ENCODE measurements at regions not wholly inside any gene's neighbourhood (a gene's known extent, or its start where the extent isn't known, plus 50 kb on each side); places are given as distances from the start of the nearest gene placed in this dataset.

DNA sequence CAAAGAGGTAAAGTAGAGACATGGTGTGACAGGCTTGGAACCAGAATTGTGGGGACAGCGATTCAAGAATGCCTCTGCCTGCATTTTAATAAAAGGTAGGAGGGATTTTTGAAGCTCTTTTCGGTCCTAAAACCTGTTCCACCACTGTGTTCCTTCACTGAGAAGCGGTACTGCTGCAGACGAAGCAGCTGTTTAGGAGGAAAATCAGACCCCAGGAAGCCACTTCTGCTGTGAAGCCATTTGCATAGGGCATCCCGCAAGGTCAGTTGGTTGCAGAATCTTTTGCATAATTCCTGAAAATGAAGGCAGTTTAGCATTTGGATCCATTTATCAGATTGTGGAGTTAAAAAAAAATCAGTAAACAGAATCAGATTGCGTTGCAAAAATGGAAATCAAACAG, 183.3 kb upstream of the PRKCQ start:
- no peak for DNase-seq

DNA sequence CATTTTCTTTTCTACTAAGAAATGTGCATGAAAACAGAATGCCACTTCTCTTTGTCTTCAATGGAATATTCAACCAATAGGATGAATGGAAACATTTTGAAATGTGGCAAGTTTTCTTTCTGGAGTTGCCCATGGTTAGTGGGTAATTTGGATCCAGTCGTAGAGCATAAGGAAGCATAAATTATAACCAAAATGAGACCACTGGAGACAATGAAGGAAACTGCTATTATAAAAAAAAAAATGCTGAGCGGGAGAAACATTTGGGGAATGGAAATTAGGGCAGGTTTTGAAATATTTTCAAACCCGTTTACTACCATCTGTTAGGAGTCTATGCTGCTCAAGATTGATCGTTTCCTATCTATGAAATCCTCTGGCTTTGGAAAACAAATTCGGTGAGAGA, 182.9 kb upstream of the PRKCQ start:
- DNase-seq, result no peak

DNA sequence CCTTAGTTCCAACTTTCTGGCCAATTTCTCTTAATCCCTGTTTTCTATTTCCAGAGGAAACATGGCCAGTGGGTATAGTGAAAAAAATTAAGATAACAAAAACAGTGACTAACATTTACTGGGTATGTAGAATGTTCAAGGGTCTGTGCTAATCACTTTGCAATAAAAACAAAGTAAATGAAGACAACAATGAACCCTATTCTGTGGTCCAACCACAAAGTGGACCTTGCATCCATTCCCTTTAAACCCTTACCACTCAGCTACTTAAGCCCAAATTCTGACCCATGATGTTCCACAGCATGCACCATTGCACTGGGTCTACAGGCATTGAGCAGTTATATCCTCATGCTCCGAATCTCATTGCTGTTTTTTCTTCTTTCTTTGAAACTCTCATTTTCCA, 179.9 kb upstream of the PRKCQ start:
- no peak for DNase-seq

DNA sequence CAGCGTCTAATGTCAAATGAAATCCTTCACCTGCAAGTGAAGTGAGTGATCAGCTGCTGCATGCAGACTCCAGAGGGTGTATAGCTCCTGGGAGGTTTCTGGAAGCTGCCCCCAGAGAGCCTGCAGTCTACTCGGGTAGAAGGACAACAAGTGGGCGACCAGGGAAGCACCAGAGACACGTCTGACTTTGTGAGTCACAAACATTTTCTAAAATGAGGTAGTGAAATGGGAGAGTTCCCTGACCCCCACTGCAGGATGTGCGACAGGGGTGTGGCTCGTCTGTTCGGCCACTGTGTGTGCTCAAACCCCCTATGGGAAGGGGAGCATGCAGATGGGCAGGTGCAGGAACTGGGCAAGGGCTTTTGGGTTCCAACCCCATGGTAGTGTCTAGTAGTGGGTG, 177.1 kb upstream of the PRKCQ start:
- no peak for DNase-seq

DNA sequence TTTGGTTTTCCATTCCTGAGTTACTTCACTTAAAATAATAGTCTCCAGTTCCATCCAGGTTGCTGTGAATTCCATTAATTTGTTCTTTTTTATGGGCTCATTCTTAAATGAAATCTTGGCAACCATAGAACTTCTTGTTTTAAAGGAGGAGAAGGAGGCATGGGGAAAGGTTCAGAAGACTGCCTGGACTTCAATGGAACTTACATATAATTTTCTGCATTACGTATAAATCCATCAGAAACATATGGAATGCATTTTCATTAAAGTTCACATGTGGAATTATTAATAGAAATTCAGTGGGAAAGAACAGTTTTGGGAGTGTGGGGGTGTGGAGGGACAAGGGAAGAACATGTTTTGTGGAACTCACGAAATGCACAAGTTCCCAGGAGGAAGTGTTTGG, 176.6 kb upstream of the PRKCQ start:
- DNase-seq, result no peak

DNA sequence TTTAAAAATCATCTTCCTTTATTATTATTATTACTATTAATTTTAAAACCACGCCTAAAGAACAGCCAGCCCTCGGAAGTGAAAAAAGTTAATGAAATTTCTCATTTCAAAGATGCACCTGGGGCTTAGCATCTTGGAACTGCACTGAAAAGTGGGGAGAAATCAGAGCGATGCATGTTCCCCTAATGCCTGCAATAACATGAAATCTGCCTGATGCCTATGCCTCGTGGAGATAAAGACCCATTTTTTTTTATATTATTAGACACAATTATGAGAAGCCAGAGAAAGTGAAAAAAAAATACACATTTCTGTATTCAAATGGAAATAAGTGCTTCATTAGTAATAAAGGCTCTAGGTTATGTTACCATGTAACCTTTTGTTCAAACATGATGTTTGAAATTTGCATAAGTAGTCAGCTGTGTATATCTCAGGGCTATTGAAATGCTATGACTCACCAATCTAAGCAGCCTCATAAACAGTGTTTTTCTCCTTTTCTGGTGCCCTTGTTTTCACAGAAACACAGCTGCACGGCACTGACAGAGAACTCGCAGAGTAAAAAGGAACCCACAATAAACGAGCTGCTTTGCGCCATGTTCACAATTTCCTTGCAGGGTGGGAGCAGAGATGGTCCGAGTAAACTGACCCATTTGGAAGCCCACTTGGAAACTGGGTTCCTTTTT, 175.8 kb upstream of the PRKCQ start:
- no peak for DNase-seq

DNA sequence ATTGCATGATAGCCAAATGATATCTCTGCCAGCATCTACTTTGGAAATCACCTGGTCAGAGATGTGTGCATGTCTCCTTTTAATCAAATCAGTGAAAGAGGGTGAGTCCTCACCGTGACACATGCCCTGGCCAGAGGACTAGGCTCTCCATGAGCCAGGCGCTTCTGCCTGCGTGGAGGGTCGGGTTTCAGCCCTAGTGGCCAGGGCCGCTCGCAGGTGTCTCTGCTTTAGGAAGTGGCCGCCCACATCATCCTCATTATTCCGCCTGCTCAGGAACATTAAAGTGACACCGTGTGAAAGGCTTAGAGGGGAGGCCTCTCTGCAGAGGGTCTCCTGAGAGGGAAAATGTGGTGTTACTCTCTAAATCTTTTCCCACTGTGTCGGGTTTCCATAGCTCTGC, 173.6 kb upstream of the PRKCQ start:
- DNase-seq, result no peak

DNA sequence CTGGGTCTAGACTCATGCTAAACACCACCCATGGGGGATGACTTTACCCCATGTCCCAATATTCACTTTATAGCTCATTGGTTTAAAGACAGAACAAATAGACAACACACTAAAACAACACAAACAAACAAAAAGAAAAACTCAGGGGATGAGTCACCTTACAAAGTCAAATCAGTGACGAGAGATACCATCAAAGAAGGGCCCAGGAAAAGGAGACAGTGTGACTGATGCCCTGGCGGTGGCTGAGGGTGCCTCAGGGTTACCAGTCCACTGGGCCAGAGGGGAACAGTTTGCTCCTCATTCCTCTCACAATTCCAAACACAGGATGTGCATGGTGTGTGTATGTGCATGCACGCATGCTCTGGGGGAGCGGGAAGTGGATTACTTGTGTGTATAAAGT, 171.3 kb upstream of the PRKCQ start:
- DNase-seq, result no peak

DNA sequence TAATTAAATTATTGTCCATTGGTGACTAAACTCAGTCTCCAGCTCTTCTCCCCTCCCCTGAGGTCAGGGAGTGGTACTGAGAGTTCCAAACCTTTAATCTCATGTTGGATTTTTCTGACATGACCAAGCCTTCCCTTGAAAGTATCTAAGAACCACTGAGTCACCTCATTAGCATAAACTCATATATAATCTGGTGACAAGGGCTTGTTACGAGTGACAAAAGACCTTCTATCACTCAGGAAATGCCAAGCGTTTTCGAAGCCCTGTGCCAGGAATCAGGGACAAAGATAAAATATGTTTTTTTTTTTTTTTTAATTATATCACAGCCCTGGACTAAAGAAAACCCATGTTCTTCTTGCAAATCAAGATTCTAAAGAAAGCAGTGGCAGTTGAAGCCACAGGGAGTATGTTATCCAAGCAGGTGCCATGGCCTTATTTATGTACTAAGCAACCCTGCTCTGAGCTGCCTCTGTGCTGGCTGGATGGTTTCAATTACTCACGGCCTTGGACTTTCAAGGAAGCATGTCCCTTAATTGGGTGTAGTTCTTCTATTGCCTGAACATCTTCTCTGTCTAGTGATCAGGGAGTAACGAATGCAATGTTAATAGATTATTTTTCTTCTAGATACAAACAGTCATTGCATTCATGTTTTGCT, 169.0 kb upstream of the PRKCQ start:
- no peak for DNase-seq

DNA sequence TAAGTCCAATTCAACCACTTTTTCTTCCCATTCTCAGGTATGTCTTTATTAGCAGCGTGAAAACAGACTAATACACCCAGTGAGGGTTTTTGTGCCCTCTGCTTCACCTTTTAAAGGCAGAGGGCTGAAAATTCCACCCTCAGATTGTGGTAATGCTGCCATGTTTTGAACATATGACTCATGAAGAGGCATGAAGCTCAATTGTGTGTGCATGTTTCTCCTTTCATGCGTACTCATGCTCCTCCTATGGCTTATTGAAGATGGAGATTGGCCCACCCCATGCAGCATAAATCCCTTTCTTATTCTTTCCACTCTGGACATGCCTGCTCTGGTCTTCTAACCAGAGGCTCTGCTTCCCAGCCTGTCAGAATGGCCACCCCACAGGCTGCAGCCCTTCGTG, 168.0 kb upstream of the PRKCQ start:
- no peak for DNase-seq

DNA sequence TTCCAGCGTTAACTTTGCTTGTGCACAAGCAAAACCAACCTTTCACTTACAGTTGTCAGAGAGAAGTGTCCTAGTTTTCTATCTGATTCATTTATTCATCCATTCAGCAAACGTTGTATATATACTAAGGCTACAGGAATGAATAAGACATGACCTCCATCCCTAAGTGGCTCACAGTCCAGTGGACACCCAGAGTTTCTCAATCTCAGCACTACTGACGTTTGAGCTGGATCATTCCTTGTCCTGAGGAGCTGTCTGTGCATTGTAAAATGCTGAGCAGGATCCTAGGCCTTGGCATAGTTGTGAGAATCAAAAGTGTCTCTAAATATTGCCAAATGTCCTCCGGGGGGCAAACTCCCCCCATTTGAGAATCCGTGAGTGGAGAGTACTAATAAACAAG, 166.7 kb upstream of the PRKCQ start:
- no peak for DNase-seq

DNA sequence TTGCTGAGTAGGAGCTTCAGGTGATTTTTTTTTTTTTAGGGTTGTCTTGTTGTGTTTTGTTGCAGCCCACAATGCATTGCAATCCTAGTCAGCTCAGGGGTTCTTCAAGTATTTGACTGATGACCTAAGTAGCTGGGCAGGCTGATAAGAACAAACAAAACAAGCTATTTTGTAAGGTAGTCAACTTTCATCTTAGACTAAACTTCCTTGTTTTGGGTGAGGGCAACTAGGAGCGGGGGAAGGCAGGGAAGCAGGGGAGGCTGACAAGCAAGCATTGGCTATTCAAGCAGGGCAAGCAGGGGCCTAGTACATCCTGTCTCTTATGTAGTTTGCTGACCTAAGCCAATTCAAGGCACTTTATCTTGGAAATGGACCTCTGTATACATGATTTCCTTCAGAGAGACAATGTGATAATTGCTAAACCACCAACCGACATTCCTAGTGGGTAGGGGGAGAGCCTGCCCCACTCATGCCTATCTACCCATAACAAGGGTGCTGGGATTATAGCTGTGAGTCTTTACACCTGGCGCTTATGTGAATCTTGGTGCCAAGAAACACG, 163.3 kb upstream of the PRKCQ start:
- DNase-seq, result no peak

DNA sequence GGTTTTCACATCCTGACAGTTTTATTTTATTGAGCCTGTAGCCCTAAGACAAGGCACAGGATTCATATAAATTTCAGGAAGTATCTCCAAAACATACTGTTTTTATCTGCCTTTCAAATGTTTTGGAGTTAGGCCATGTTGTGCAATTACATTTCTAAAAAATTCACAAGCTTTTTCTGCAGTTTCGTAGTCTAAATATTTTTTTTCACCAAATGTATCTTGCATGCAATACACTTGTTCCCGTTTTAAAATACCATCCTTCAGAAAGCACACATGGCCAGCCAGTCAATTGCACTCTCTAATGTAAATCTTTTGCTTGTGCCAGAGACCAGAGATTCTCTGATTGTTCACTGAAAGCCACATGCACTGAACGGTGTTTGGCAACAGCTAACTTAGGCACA, 161.5 kb upstream of the PRKCQ start:
- no peak for DNase-seq

DNA sequence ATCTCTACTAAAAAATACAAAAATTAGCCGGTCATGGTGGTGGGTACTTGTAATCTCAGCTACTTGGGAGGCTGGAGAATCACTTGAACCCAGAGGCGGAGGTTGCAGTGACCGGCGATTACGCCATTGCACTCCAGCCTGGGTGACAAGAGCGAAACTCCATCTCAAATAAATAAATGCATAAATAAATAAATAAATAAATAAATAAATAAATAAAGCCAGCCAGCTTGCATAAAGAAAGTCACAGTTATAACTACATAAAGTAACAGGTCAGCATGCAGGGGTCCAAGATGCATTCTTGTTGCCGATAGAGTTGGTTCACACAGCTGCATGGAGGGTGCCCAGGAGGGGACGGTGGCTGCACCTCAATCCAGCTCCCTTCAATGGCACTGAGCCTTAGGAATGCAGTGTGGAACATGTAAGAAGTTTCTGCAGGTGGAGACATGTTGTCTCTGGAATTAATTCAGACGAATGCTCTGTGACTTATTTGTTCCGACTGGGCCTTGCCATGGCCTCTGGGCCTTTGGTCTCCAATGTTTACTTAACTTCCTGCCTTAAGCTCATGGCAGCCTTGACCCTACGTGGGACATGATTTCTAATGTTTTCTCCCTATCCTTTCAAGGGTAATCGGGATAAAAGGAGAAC, 159.6 kb upstream of the PRKCQ start:
- no peak for DNase-seq

DNA sequence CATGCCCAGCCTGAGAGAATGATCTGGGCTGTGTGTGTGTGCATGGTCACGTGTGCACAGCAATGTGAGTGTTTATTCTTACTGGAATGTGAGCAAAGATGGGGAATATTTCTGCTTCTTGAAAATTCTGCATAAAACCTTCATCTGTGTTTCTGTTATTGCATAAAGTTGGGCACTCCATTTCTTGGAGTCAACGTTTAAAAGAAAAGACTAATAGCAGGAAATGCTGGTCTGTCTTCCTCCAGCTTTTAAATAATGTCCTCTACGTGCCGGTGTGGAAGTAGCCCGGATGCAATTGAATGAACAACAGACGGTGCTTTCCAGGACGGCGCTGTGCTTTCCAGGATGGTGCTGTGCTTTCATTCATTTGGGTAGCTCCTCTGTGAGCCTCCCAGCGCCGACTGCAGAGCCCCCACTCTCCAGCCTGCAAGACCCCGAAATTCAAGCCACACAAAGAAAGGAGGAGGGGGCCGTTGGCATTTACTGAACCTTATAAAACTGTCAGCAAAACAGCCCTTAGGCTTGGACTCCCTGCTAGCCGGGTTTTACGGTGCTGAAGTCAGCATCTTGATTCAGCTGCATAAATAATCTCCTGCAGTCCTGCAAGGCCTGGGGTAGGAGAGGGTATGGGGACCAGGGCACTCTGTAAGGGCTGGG, 158.2 kb upstream of the PRKCQ start:
- DNase-seq, result peak; percentile 40

DNA sequence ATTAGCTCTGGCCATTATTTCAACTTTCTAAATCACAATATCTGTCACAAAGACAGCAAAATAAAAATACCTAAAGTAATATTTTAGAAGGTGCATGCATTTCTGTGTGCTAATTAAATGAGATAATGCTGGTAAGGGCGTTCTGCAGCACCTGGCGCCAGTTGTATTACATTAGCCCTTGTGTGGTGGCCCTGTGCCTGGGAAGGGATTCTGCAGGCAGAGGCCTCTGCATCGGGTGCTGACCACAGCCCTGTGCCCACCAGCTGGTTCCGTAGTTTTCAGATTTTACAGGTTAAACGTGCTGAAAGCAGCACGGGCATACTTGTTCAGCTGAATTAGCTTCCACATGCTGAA, 157.7 kb upstream of the PRKCQ start:
- no peak for DNase-seq

DNA sequence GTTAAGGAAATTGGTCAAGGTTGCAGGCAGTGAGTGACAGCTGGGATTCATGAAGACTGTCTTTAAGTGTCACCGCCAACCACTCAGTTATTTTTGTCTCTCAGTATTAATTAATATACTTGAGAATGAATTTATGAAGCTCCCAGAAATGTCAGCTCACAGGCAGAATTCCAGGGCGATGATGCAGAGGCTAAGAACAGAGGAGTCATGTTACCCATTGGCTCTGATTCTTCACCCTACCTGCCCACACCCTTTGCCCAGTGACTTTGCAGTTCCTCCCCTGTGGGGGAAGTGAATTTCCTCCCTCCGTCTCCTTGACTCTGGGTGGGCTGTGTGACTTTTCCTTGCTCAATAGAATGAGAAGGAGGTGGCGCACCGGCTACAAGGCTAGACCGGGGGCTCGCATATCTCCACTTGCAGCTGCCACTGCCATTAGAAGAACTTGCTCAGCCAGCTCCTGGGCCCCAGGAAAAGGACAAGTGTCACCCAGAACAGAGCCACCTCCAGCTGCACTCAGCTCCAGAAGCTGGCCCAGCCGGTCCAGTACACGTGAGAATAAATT, 157.1 kb upstream of the PRKCQ start:
- no peak for DNase-seq

DNA sequence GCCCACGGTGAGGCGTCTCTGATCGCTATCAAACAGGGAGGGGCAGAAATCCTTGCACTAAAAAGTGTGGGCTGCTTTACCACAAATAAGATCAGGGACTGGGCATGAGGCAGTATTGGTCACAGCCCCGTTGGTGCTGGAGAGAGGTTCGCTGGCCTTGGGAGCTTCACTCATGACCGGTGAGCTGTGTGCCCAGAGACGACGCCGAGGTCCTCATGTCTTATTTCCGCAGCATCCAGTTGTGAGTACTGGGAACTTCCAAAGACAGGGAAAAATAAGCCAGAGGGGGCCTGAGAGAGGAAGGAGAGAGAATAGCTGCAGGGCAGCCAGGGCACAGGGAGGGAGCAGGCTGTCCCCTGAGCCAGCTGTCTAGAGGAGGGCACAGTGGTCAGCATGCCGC, 154.2 kb upstream of the PRKCQ start:
- DNase-seq, result no peak

DNA sequence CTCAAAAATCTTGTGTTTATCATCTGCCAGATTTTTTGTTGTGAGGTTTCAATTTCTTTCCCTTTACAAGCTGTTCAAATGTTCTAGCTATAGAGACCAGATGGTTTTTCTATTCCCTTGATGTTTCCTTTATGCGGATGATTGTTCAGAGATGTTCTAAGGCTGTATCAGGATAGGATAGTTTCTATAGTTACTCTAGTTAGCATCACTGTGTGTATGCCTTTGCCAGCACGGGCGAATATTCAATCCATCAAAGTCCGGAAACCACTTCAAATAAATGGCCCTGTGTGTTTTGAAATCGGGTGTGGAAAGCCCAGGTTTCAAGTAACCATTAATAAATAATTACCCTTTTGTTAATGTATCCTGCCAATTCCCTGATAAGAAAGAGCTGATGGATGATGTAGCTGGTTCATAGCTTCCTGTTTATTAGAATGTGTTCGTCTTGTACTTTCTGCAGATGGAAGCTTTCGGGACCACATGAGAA, 149.8 kb upstream of the PRKCQ start:
- peak; percentile 44 for DNase-seq

DNA sequence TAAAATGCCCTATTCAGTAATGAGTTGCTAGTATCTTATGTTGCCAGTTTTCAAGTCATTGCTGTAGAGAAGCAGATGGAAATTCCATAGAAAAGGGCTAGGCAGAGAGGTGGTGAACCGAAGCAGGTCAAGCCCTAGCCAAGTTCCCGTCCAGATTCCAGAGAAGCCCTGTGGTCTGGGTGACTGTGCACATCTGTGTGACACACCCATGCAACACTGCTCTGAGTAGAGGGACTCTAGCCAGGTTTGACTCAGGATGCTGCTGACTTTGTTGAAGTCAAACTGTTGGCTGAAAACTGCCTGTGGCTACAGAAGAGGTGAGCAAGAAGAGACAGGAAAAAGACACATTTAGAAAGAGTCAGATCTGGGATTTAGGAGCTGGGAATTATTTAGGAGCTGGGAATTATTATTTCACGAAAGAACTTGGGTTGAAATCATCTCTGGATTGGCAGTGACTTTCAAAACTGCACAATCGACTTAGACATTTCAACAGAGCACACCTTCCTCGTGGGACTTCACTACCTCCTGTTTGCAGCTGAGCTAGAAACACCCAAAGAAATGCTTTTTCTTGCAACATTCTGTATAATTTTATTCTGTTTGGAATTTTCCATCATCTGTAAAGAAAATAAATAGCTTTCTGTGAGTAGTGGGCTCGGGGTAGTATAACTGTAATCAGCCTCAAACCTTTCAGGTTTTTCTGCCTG, 149.1 kb upstream of the PRKCQ start:
- peak; percentile 40 for DNase-seq

DNA sequence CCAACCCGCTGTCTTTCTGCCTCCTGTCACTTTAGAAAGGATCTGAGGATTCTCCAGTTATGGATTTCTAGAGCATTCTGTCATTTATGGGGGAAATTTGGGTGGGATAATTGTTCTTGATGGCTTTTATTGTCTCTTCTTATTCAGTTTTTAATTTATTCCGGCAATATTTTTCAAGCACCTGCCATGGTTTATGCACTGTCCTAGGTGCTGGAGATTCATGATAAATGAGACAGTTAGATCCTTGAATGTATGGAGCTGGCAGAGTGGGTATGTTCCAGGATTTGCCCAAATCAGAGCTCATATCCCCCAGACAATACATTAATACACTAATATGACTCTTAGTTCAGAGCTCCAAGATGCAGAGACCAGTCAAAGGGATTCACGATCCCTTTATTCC, 146.8 kb upstream of the PRKCQ start:
- DNase-seq, result no peak

DNA sequence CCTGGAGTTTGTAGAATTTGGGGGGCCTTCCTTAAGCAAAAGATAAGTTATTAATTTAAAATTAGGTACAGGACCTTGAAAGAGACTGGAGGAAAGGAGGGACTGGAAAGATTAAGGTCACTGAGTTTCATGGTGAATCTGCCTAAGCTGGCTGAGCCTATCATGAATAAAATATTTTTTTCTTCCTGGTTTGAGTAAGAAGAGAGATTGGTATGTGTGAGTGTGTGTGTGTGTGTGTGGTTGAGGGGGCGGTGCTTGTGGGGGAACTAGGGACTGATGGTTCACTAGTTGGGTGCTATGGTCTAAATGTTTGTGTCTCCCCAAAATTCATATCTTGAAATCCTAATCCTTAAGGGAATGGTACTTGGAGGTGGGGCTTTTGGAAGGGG, 142.5 kb upstream of the PRKCQ start:
- DNase-seq, result no peak
